ENCODE measurements at regions not wholly inside any gene's neighbourhood (a gene's known extent, or its start where the extent isn't known, plus 50 kb on each side); places are given as distances from the start of the nearest gene placed in this dataset.

DNA sequence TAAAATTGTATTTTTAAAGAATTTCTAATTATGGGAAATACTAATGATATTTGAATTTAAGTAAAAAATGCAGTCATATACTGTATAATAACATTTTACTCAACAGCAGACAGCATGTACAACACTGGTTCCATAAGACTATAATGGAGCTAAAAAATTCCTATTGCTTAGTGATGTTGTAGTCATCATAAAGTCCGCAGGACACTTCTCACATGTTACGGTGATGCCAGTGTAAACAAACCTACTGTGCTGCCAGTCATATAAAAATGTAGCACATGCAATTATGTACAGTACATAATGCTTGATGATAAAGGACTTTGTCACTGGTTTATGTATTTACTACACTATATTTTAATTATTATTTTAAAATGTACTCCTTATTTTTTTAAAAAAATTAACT is 629.3 kb downstream of the IPMK start:
- no peak for DNase-seq
- no peak overlapping the region for H3K4me3 ChIP-seq (ENCODE audit: low read length)
- Mint-ChIP-seq H3K27me3 (no peaks in the 10 kb centered on the region), H3K4me1 (ENCODE audit: low read depth) (no peaks in the 10 kb centered on the region), H3K4me3 (no peak overlapping the region), H3K36me3 (ENCODE audit: low read depth) (no peaks in the 10 kb centered on the region), H3K27ac (no peak overlapping the region), H3K9me3 (no peaks in the 10 kb centered on the region)
- H3K4me1 ChIP-seq (ENCODE audit: insufficient read depth, low read length) = no peaks in the 10 kb centered on the region
- no peak overlapping the region for H3K27ac ChIP-seq (ENCODE audit: low read depth in 1 of 2, low read length in 2 of 2)
- no peaks in the 10 kb centered on the region for H3K9me3 ChIP-seq (ENCODE audit: control insufficient read depth in 1 of 2, insufficient read depth in 1 of 2, low read length in 2 of 2)
- ChIA-PET CTCF (no interaction called here), POLR2A (no interaction called here)
- no peaks in the 10 kb centered on the region for H3K27me3 ChIP-seq (ENCODE audit: control insufficient read depth in 1 of 2, insufficient read depth in 2 of 2, low read length in 2 of 2)
- H3K36me3 ChIP-seq (ENCODE audit: insufficient read depth, low read length) = no peaks in the 10 kb centered on the region
- intact Hi-C loops (cut with DNase I, micrococcal nuclease) = no loop called here
- no peak for ATAC-seq (ENCODE audit: poor library complexity)
- TF ChIP-seq, protein P1, sequence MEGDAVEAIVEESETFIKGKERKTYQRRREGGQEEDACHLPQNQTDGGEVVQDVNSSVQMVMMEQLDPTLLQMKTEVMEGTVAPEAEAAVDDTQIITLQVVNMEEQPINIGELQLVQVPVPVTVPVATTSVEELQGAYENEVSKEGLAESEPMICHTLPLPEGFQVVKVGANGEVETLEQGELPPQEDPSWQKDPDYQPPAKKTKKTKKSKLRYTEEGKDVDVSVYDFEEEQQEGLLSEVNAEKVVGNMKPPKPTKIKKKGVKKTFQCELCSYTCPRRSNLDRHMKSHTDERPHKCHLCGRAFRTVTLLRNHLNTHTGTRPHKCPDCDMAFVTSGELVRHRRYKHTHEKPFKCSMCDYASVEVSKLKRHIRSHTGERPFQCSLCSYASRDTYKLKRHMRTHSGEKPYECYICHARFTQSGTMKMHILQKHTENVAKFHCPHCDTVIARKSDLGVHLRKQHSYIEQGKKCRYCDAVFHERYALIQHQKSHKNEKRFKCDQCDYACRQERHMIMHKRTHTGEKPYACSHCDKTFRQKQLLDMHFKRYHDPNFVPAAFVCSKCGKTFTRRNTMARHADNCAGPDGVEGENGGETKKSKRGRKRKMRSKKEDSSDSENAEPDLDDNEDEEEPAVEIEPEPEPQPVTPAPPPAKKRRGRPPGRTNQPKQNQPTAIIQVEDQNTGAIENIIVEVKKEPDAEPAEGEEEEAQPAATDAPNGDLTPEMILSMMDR (IDR thresholded peaks at IDR 0.05) = no peak

DNA sequence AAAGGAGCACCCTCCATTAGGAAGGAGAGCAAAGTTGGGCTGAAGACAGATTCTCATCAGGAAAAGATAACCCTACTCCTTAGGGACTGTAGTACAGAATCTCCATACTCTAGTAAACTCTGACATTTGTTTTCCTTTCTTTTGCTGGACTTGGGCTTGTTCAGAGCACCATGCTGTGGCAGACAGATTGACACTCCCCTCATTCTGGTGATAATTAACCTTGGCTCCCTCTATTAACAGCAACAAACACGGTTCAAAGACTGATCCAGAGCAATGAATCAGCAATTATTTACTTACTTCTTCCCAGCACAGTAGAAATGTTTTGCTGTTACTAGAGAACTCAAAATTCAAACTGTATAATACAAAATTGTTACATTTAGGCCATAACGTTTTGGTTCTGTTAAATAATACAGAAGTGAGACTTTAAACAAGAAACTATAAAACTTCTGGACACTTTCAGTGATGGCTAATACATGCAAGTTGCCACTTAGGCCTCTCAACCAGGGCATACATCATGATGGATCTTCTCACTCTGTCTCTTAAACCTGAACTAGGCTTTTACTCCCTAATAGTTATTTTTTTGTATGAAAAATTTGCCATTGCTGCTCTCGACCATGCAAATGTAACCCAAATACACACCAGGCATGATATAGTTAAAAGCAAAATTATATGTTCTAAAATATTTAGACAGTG is 639.0 kb downstream of the IPMK start:
- H3K36me3 ChIP-seq (ENCODE audit: insufficient read depth, low read length) = no peaks in the 10 kb centered on the region
- no peaks in the 10 kb centered on the region for H3K4me1 ChIP-seq (ENCODE audit: insufficient read depth, low read length)
- no peak overlapping the region for H3K27ac ChIP-seq (ENCODE audit: low read depth in 1 of 2, low read length in 2 of 2)
- ChIA-PET CTCF (no interaction called here), POLR2A (no interaction called here)
- no peaks in the 10 kb centered on the region for H3K27me3 Mint-ChIP-seq
- no peaks in the 10 kb centered on the region for H3K4me1 Mint-ChIP-seq (ENCODE audit: low read depth)
- H3K9me3 ChIP-seq (ENCODE audit: control insufficient read depth in 1 of 2, insufficient read depth in 1 of 2, low read length in 2 of 2) = no peaks in the 10 kb centered on the region
- ATAC-seq (ENCODE audit: poor library complexity) = no peak
- no peaks in the 10 kb centered on the region for H3K27me3 ChIP-seq (ENCODE audit: control insufficient read depth in 1 of 2, insufficient read depth in 2 of 2, low read length in 2 of 2)
- TF ChIP-seq, protein P1 (IDR thresholded peaks at IDR 0.05) = no peak
- H3K27ac Mint-ChIP-seq = no peak overlapping the region
- H3K36me3 Mint-ChIP-seq (ENCODE audit: low read depth) = no peaks in the 10 kb centered on the region
- intact Hi-C loops (cut with DNase I, micrococcal nuclease) = no loop called here
- no peak overlapping the region for H3K4me3 Mint-ChIP-seq
- H3K4me3 ChIP-seq (ENCODE audit: low read length) = no peak overlapping the region
- no peak for DNase-seq
- no peaks in the 10 kb centered on the region for H3K9me3 Mint-ChIP-seq

DNA sequence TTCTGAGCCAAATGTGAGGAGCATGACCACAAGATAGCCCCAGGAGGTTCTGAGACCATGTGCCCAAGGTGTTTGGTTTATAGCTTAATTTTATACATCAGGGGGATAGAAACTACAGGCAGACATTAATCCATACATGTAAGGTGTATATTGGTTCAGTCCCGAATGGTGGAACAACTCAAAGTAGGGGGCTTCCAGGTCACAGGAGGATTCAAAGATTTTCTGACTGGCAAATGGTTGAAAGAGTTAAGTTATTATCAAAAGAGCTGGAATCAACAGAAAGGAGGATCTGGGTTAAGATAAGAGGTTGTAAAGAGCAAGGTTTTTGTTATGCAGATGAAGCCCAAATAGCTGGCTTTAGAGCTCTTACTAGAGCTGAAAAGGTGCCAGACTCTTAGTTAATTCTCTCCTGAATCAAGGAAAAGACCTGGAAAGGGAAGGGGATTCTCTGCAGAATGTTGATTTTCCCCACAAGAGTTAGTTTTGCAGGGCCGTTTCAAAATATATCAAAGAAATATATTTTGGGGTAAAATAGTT is 640.0 kb downstream of the IPMK start:
- Mint-ChIP-seq H3K9me3 (no peaks in the 10 kb centered on the region), H3K4me3 (no peak overlapping the region), H3K36me3 (ENCODE audit: low read depth) (no peaks in the 10 kb centered on the region), H3K27ac (no peak overlapping the region), H3K4me1 (ENCODE audit: low read depth) (no peaks in the 10 kb centered on the region), H3K27me3 (no peaks in the 10 kb centered on the region)
- ATAC-seq (ENCODE audit: poor library complexity) = no peak
- H3K4me1 ChIP-seq (ENCODE audit: insufficient read depth, low read length) = no peaks in the 10 kb centered on the region
- no peaks in the 10 kb centered on the region for H3K9me3 ChIP-seq (ENCODE audit: control insufficient read depth in 1 of 2, insufficient read depth in 1 of 2, low read length in 2 of 2)
- TF ChIP-seq, protein P1 (IDR thresholded peaks at IDR 0.05) = no peak
- H3K36me3 ChIP-seq (ENCODE audit: insufficient read depth, low read length) = no peaks in the 10 kb centered on the region
- ChIA-PET CTCF (no interaction called here), POLR2A (no interaction called here)
- H3K4me3 ChIP-seq (ENCODE audit: low read length) = no peak overlapping the region
- no peak overlapping the region for H3K27ac ChIP-seq (ENCODE audit: low read depth in 1 of 2, low read length in 2 of 2)
- H3K27me3 ChIP-seq (ENCODE audit: control insufficient read depth in 1 of 2, insufficient read depth in 2 of 2, low read length in 2 of 2) = no peaks in the 10 kb centered on the region
- no peak for DNase-seq
- intact Hi-C loops (cut with DNase I, micrococcal nuclease) = no loop called here

Data from CD4-positive, alpha-beta T cell (primary cell).